Keratinocyte (primary cell): ENCODE measurements at regions not wholly inside any gene's neighbourhood (a gene's known extent, or its start where the extent isn't known, plus 50 kb on each side); places are given as distances from the start of the nearest gene placed in this dataset.

Source experiments
- DNase-seq: peaks from one replicate; pipeline ENCODE4 v3.0.0-alpha.2; 2011; ENCODE audit warnings: low read depth, missing footprints, low spot score
- FAIRE-seq: peaks from 2 replicates; lab custom pipeline; 2011; peaks lifted over from hg19 to GRCh38; lab: Jason Lieb, UNC
- H2AFZ ChIP-seq: 2 replicates; pipeline ENCODE4 v1.6.0; 2012; ENCODE audit warnings: low read length, control low read depth, inconsistent platforms; ENCODE audit not compliant: control insufficient read depth
- H3K27ac ChIP-seq: 2 replicates; pipeline ENCODE4 v1.5.1; 2011; ENCODE audit warnings: low read length; ENCODE audit not compliant: control insufficient read depth, insufficient read depth
- H3K27me3 ChIP-seq: 3 replicates; pipeline ENCODE4 v1.6.0; 2011; ENCODE audit warnings: low read length; ENCODE audit not compliant: control insufficient read depth, insufficient read depth; ENCODE audit errors: extremely low read depth
- H3K36me3 ChIP-seq, 2 experiments: 2 replicates in 1 of 2; 3 replicates in 1 of 2; pipeline ENCODE4 v1.5.1; 2011; ENCODE audit warnings: low read length in 2 of 2, mild to moderate bottlenecking in 1 of 2; ENCODE audit not compliant: control insufficient read depth in 2 of 2, insufficient read depth in 2 of 2; ENCODE audit errors: extremely low read depth in 1 of 2
- H3K4me1 ChIP-seq: 3 replicates; pipeline ENCODE4 v1.5.1; 2011; ENCODE audit warnings: low read length; ENCODE audit not compliant: control insufficient read depth, insufficient read depth; ENCODE audit errors: extremely low read depth
- H3K4me2 ChIP-seq: 3 replicates; pipeline ENCODE4 v1.6.0; 2011; ENCODE audit warnings: low read depth, low read length; ENCODE audit not compliant: control insufficient read depth, insufficient read depth; ENCODE audit errors: extremely low read depth
- H3K4me3 ChIP-seq, 3 experiments: fragments of 200-600 bp in 1 of 3; sonication (generic) in 1 of 3; 2 replicates in 2 of 3; 3 replicates in 1 of 3; pipeline ENCODE4 v1.5.1; 2011 to 2016; ENCODE audit warnings: low read length in 3 of 3, mild to moderate bottlenecking in 3 of 3, control low read depth in 2 of 3, inconsistent platforms in 1 of 3, low read depth in 1 of 3, mixed read lengths in 1 of 3, mixed run types in 1 of 3, moderate library complexity in 1 of 3; ENCODE audit not compliant: control insufficient read depth in 2 of 3, insufficient read depth in 2 of 3; ENCODE audit errors: extremely low read depth in 1 of 3
- H3K79me2 ChIP-seq: 2 replicates; pipeline ENCODE4 v1.6.0; 2012; ENCODE audit warnings: low read length; ENCODE audit not compliant: control insufficient read depth, insufficient read depth
- H3K9ac ChIP-seq: 3 replicates; pipeline ENCODE4 v1.6.0; 2011; ENCODE audit warnings: low read length; ENCODE audit not compliant: control insufficient read depth, insufficient read depth; ENCODE audit errors: extremely low read depth
- H3K9me1 ChIP-seq: 3 replicates; pipeline ENCODE4 v1.6.0; 2011; ENCODE audit warnings: low read length; ENCODE audit not compliant: control insufficient read depth, insufficient read depth; ENCODE audit errors: extremely low read depth
- H3K9me3 ChIP-seq: 2 replicates; pipeline ENCODE4 v1.5.1; 2012; ENCODE audit warnings: low read depth, low read length; ENCODE audit not compliant: control insufficient read depth
- H4K20me1 ChIP-seq: 3 replicates; pipeline ENCODE4 v1.6.0; 2011; ENCODE audit warnings: low read length; ENCODE audit not compliant: control insufficient read depth, insufficient read depth; ENCODE audit errors: extremely low read depth
- EZH2 ChIP-seq: IDR thresholded peaks from one replicate; pipeline ENCODE4 v1.6.1; 2012; ENCODE audit warnings: inconsistent platforms, mild to moderate bottlenecking, low read length, moderate library complexity
- dilution Hi-C: fragments of 300-500 bp; cut with MboI; formaldehyde crosslinking; loops from one replicate; pipeline ENCODE4 v1.7.0; 2020; ENCODE audit warnings: low sequenced_read_pairs; ENCODE audit not compliant: extremely low pct_ligation_motif_present
- TF ChIP-seq, protein P1 (sequence below), 3 experiments: IDR thresholded peaks in 1 of 3; conservative IDR thresholded peaks in 1 of 3; optimal IDR thresholded peaks in 1 of 3; 2 replicates in 2 of 3; 3 replicates in 1 of 3; pipeline versions ENCODE3 to v1.5.1; 2011; ENCODE audit warnings: low read length in 3 of 3, mild to moderate bottlenecking in 3 of 3, moderate library complexity in 2 of 3, control low read depth in 1 of 3, inconsistent platforms in 1 of 3; ENCODE audit not compliant: insufficient read depth in 2 of 3; ENCODE audit errors: extremely low read depth in 1 of 3

DNA sequence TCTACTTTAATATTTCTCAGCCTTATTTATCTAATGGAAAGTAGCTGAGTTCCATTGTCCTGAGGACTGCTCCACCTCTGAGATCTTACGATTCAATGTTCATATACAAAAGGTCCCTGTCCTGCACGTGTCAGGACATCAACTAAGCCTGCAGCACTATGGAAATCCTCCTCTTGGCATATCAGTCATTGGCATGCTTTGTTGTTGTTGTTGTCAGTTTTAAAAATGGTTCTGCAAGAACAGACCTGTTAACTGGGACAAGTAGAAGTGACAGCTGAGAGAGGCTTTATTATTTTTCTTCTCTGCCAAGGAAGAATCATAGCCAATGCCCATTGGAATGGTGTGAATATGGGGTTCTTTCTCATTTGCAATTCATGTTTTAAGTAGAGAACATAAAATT is 450.1 kb upstream of the PKDCC start:
- TF ChIP-seq, protein P1, sequence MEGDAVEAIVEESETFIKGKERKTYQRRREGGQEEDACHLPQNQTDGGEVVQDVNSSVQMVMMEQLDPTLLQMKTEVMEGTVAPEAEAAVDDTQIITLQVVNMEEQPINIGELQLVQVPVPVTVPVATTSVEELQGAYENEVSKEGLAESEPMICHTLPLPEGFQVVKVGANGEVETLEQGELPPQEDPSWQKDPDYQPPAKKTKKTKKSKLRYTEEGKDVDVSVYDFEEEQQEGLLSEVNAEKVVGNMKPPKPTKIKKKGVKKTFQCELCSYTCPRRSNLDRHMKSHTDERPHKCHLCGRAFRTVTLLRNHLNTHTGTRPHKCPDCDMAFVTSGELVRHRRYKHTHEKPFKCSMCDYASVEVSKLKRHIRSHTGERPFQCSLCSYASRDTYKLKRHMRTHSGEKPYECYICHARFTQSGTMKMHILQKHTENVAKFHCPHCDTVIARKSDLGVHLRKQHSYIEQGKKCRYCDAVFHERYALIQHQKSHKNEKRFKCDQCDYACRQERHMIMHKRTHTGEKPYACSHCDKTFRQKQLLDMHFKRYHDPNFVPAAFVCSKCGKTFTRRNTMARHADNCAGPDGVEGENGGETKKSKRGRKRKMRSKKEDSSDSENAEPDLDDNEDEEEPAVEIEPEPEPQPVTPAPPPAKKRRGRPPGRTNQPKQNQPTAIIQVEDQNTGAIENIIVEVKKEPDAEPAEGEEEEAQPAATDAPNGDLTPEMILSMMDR (optimal IDR thresholded peaks at IDR 0.05 in 1 of 3, IDR thresholded peaks at IDR 0.05 in 1 of 3, conservative IDR thresholded peaks at IDR 0.05 in 1 of 3; ENCODE audit: extremely low read depth in 1 of 3, insufficient read depth in 2 of 3, low read length in 3 of 3), result no peak
- no peak for TF ChIP-seq EZH2
- Histone ChIP-seq H4K20me1 (no peaks in the 10 kb centered on the region), H2AFZ (no peak overlapping the region), H3K9me3 (no peaks in the 10 kb centered on the region), H3K9me1 (no peaks in the 10 kb centered on the region), H3K79me2 (no peaks in the 10 kb centered on the region), H3K9ac (no peak overlapping the region), H3K4me3 (no peak overlapping the region), H3K36me3 (no peaks in the 10 kb centered on the region), H3K4me1 (no peaks in the 10 kb centered on the region), H3K4me2 (no peak overlapping the region), H3K27me3 (no peaks in the 10 kb centered on the region), H3K27ac (no peak overlapping the region)
- no peak for FAIRE-seq
- dilution Hi-C loops, result no loop called here
- no peak for DNase-seq

DNA sequence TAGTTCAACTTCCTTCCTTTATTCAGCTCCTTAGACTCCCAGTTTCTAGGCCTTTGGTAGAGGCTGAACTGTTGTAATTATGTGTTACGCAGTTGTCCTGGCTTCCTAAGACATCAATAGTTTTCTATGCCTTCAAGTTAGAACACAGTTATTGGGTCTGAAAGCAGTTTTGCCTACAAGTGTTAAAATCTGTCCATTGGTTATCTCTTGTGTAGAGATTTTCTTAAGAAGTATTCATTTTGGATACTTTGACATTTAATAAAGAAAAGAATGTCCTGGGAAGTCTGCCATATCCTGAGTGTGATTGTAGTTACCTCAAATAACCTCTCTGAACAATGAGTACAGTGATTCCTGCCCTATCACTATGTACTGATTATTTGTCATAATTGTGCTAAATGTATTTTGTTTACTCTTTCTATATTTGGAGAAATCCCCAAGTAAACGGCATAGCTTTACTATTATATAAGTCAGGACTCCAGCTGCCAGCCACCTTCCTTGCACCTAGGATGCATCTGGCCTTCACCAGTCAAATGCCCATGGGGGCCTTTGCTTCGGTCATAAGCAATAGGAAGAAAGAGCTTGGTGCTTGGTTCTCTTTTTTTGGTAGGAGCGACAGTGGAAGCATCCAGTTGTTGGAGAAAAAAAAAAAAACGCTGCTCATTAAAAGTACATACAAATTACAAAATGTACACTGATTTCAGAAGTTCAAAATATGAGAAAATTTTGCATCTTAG is 449.5 kb upstream of the PKDCC start:
- dilution Hi-C loops, result no loop called here
- H3K9ac ChIP-seq, result no peak overlapping the region
- no peak for TF ChIP-seq EZH2
- TF ChIP-seq, protein P1 (optimal IDR thresholded peaks at IDR 0.05 in 1 of 3, IDR thresholded peaks at IDR 0.05 in 1 of 3, conservative IDR thresholded peaks at IDR 0.05 in 1 of 3; ENCODE audit: extremely low read depth in 1 of 3, insufficient read depth in 2 of 3, low read length in 3 of 3), result no peak
- H3K9me1 ChIP-seq, result no peaks in the 10 kb centered on the region
- H2AFZ ChIP-seq, result no peak overlapping the region
- H3K79me2 ChIP-seq, result no peaks in the 10 kb centered on the region
- H3K4me1 ChIP-seq, result no peaks in the 10 kb centered on the region
- H3K4me3 ChIP-seq, result no peak overlapping the region
- no peak for FAIRE-seq
- H4K20me1 ChIP-seq, result no peaks in the 10 kb centered on the region
- H3K9me3 ChIP-seq, result no peaks in the 10 kb centered on the region
- no peak overlapping the region for H3K27ac ChIP-seq
- no peaks in the 10 kb centered on the region for H3K27me3 ChIP-seq
- H3K4me2 ChIP-seq, result no peak overlapping the region
- DNase-seq, result no peak
- no peaks in the 10 kb centered on the region for H3K36me3 ChIP-seq
